ENCODE measurements at regions not wholly inside any gene's neighbourhood (a gene's known extent, or its start where the extent isn't known, plus 50 kb on each side); places are given as distances from the start of the nearest gene placed in this dataset.

DNA sequence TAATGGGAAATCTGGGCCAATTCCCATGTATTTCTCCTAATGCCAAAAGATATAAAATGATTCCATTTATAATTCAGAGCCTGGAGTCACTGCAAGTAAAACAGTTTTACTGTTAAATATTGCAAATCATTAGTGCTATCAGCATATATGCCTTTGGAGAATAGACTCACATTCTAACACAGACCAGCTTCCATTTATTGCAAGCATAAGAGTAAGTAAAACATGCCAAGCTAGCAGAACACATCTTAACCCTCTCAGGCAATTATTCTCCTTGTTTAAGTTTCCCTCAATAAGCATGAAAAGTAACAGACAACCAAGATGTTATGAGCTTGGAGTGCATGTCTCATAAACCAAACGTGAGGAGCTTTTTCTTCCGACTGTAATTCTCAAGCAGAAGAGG lies 173.9 kb upstream of the GRIP1 start:
- DNase-seq, result no peak

DNA sequence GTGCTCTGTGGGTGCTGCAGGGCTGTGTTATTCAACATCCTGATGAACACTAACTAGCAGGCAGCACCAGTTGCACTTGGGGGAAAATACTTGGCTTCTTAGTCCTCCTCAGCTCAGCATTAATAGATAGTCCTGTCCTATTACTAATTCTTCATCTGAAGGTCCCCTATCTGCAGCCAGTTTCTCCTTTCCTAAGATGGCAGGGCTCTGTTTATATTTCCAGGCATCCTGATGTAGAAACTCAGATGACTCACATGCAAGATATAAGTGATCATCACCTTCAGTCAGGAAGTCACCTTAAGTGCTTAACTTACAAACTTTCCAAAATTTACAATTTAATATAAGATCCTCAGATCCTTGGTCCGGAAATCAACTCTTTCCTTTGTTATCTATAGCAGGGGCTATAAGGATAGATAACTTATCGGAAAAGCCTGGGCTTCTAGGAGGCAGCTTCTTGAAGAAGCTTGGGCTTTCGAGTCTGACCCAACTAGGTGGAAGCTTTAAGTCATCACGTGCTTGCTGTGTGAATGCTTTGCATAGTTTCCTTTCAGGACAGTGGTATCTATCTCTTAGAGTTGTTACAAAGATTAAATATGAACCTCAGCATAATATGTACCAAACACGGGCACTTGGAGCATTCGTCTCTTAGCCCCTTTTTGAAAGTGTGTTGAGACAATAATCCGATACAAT lies 181.0 kb upstream of the GRIP1 start:
- DNase-seq, result no peak

DNA sequence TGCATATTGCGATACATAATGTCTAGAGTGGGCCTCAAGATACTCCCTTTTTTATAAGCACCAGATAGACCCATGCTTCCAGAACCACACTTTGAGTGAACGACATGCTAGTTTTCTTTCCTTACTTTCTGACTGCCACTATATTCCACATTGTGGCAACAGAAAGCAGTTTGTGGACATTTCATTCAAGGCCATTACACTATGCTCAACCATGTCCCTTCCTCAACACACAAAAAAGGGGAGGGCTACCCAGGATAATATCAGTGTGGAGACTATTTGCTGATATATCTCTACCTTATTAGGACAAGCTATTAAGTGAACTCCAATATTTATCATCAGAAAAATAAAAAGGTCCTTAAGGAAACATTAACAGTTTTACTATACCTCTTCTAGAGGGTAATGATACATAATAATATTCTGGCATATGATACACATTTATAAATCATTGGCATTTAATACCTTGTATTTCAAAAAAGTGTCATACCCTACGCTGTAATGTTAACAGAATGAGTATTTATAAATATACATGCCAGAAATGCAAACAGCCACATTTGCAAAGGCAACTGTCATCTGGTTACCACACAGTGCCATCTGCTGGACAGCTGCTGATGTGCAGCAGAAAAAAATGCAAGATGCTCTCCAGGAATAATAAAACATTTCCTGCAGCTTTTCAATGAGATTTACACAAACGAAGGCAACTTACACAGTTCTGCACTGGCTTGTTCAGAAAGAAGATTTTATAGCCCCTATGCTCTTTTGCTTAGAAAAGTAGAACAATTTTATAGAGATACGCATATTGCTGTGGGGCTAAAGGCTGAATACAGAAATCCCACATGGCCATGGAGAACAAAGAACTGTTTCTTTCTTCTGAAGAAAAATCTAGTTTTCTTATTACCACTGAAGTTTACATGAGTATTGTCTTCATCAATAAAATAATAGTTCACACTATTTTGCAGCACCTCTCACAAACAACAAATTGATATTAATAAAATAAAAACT lies 182.2 kb upstream of the GRIP1 start:
- DNase-seq, result peak; percentile 47

DNA sequence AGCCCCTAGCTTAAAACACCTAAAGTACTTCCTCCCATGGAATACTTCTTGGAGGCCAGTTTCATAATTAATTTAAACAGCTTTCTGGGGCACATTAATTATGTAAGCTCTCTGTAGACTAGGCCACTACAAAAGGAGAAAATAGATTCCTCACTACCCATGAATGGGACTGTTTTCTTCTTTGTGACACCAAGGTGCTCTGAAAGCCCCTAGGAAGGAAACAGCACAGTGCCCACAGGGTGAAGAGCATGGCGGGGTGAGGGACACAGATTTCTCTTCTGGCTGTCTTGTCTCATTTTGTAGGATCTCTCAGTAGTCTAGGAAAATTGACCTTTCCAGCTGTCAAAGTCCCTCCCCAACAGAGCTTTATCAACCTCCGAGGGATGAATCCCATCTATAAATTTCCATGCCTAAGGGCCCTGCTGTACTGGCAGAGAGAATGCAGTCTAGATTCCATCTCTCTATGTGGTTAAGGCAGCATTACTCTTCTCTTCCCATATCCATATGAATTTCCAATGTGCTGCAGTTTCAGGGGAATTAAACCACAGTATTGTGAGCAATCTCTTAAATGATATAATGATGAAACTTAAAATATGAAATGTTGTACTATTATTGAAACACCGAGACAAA lies 183.6 kb upstream of the GRIP1 start:
- no peak for DNase-seq

DNA sequence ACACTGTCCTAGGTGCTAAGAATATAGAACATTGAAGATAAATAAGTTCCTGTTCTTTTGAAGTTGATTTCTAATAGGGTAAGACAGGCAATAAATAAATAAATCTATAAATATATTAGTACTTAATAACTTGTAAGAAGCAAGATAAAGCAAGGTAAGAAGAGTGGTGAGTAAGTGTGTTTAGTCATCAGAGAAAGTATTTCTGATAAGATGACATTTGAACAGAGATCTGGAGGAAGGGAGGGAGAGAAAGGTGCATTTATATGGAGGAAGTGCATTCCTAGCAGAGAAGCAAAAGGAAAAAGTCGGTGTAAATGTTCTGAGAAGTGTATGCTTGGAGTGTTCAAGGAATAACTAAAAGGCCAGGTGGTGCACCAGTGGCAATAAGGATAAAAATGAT lies 184.4 kb upstream of the GRIP1 start:
- DNase-seq, result no peak

DNA sequence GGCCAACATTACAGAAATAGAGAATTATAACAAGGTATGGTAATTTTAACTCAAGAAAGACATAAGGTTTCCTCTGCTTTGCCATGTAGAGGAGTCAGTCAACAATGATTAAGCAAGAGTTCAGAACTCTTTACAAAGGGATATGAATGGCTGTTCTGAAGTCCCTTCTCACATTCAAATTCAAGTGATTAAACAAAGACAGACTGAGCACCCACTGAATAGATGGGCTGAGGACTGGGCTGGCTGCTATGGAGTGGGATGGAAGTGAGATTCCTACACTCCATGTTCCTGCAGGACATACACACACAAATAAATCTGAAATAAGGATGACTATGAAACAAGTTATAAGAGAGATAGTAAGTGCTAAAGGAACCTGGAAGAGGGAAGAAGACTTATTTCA lies 199.0 kb upstream of the GRIP1 start:
- no peak for DNase-seq

DNA sequence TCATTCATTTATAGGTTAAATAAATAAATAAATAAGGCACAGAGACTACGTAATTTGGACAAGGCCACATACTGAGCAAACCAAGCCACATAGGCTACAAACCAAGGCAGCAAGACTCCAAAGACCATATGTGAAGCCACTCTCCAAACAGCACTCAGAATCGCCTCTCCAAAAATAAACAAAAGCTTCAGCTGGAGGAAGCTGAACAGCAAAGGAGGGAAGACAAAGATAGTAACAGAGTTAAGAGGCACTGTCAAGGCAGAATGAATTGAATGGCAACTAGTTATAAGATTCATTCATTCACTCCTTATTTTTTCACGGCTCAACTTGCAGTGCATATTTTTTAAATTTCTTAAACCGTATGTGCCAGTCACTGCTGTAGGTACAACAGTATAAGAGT lies 200.5 kb upstream of the GRIP1 start:
- DNase-seq, result no peak

DNA sequence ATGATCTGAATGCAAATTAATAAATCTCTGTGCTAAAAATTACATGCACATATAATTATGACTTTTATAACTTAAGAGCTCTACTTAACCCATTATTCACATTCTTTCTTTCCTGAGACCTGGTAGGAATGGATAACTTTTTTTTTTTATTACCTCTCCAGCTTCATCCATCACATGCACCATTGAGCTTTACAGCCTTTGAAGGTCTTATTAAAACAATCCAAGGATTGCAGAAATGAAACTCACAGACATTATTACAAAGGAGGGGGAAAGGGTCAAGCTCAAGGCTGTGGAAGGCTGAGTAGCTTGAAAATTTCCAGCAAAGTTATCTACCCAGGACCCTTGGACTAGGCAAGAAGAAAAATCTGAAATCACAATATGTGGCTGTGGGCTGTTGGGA lies 202.5 kb upstream of the GRIP1 start:
- no peak for DNase-seq

DNA sequence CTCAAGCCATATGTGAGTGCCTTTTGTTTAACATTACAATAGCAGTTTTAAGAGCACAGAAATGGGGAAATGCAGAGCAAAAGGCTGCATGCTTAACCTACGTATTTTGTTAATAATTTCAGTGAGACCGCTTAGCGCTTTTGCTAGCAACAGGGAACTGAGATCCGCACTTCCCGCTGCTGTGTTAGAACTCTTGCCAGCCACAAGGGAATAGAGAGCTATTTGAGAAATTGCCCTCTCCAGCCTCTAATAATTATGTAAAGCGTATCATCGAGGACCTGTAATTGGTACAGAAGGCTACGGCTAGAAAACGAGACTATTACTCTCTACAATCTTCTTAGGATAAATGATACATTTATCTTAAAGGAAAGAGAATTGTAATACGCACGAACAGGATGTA lies 205.2 kb upstream of the GRIP1 start:
- no peak for DNase-seq

DNA sequence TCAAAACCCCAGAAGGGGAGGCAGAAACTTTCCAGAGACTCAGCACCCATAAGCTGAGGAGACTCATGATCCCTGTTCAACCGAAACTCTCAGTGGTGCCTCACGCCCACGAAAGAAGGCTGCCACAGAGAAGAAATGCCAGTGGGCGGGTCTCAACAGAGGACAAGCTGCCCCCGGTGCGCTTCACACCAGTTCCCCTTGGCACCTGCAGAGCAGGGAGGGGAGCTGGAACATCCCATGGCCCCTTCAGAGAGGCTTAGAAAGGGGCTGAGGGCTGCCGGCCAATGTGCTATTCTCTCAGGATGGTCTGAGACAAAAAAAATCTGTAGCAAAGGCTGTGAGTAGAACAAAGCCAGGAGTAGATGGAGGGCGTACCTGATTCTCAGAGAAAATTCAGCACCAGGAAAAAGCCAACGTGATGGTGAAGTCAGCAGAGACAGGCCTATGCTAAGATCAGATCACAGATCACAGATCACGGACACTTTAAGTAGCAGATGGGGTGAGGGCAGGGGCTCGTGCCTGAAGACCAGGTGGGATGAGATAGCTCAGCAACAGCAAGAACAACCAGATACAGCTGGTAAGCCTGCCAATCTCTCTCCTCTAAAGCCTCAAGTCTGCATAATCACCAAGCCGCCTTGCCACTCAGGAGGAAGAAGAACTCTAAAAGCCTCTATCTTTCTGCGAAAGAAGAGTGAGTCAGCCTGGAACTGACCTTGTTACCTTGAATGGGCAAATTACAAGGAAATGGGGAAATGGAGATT lies 206.4 kb upstream of the GRIP1 start:
- no peak for DNase-seq

DNA sequence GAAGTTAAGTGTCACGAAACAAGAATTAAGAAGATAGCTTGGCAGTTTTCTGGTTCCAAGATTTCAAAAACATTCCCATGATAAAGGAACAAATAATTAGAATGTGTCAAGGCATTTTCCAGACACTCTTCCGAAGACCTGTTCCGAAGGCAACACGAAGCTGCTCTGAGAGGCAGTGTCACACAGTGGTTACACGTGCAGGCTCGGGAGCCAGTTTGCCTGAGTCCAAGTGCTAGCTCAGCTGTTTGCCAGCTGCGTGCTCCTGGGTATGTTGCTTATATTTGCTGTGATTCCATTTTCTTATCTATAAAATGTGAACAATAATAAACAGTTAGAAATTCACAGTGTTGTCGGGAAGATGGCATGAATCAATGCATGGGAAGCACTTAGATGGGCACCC lies 217.9 kb upstream of the GRIP1 start:
- no peak for DNase-seq

DNA sequence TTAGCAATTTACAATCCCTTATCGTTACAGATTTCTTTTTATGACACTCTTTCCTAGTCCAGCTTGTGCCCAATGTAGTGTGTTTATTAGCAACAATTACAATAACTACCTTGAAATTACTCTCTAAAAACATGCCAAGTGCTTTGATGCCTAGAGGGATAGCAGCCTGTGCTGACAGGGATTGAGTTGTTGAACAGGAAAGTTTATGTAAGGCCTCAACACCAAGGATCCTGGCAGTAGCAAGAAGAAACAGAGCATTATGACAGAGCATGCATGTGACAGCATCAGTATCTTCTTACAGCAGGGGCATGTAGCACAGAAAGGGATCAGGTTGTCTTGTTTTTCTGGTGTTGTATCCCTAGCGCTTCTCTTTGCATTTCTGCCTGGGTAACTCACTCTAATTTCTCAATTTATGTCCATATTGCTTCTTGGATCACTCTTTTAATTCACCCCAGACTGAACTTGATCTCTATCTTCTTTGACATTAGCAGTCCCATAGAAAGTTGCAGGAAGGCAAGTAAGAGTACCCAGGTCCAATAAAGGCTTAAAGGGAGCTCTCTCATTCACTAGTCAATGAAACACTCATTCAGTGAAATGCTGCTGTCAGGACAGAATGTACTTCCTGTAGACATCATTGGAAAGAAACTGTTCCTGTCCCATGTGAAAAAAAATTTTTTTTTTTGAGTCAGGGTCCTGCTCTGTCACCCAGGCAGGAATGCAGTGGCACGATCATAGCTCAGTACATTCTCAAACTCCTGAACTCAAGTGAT lies 220.0 kb upstream of the GRIP1 start:
- no peak for DNase-seq

DNA sequence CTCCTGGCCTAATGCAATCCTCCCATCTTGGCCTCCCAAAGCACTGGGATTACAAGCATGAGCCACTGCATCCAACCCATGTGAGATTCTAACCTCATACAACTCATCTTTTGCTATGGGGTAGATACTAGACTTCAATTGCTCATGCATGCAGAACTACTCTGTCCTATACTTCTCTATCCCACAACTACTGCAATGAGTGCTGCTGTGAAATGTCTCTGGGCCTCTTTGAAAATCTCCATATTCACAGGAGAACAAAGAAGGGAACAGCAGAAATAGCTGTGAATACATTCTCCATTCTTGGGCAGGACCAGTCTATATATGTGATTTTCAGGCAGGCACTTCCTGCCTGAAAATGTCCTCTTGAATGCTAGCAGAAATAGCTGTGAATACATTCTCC lies 220.7 kb upstream of the GRIP1 start:
- no peak for DNase-seq

DNA sequence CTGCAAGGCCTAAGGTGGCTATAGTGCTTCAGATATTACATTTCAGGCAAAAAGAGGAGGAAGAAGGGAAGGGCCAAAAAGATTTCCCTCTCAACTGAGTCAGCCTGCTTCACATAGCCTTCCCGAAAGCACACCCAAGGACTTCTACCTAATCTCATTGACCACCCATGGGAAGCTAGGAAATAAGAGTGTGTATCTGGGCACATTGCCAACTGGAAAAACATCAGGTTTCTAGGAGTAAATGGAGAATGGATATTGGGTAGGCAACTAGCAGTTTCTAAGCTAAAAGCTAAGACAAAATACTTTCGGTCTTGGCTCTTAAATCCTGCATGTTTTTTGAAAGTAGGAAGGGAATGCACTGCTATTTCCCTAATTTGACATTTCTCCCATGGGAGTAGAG lies 221.7 kb upstream of the GRIP1 start:
- DNase-seq, result no peak

DNA sequence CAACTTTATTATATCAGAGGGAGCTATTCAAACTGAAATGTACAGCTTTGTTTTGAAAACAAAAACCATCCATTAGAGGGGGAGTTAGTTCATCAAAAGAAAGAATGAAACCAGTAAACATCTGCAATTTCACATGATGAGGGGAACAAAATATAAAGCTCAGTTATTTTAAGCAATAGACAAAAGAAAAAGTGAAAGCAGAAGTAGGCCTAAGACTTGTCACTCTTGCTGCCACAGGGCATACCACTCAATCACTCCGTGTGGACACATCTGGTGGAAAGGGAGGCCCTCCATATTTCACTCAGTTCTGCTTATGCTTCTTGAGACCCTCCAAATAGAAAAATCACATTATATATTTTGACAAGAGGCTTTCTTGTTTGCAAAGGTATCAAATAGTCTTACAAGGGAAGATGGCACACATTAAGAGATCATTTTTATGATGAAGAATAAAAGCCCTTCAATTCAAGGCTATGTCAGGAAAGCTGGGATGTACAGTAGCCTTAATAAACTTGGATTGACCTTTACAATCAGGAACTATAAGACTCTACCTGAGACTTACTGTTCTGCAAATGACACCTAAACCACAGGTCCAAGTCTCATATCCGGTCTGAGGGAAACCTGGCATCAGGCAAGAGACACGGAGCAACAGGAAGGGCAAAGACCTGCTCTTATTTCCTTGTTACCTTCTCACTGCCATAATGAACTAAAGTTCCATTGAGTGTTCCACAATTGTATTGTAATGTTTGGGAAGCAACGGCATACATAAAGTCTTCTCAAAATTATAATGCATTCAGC lies 222.5 kb upstream of the GRIP1 start:
- DNase-seq, result no peak

DNA sequence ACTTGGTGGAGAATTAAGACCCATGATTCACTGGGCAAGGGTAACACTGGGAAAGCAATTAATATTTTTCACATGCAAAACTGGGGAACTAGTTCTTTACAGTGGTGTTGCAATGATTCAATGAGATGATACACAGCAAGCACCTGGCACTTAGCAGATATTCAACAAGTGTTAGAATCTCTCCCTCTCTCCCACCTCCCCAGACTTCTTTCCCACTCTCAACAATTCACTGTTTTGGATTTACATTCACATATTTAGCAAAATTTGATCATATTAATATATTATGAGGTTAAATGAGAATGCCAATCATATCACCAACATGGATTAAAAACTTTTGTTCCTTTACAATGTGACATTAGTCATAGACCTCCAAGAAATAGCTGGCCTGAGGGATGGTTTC lies 223.1 kb upstream of the GRIP1 start:
- no peak for DNase-seq

DNA sequence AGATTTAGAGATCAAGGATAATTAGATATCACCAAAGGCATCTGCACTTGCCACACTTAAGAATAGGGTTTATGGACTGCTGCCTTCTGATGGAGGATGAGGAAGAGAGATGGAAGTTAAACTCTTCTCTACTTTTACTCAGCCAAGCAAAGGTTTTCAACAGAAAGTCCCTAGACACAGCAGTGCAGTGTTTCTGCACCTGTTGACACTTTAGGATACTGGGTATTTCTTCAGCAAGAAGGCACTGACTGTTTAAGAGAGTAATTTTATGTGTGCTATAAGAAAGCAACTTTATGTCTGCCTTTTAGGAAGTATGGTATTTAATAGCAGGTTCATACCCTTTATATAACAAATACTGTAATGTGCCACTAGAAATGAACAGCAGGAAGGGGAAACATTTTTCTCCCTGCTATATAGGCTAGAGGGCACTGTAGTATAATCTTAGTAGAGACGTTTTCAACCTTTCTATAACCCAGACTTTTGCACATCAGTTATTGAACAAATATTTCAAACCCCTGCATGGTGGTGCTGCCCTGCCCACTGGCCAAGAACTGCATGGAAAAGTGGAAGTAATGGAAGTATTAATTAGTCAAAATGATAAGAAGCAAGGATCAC lies 225.0 kb upstream of the GRIP1 start:
- DNase-seq, result no peak

DNA sequence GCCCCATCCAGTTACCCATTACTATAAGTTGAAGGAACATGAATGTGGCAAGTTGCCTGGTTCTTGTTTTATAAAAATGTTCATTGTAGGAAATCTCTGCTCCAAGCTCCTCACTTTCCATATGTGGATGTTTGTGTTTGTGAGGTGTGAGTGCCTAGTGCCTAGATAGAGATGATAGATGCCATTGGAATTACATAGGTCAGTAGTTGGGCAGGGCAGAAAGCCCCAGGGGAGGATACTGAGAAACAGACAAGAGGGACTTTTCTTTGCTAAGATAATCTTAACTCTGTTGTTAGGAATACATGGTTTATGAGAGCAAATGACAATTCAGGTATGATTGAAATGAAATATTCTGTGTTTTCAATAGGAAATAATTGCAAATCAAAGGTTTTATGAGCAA lies 226.3 kb upstream of the GRIP1 start:
- no peak for DNase-seq

DNA sequence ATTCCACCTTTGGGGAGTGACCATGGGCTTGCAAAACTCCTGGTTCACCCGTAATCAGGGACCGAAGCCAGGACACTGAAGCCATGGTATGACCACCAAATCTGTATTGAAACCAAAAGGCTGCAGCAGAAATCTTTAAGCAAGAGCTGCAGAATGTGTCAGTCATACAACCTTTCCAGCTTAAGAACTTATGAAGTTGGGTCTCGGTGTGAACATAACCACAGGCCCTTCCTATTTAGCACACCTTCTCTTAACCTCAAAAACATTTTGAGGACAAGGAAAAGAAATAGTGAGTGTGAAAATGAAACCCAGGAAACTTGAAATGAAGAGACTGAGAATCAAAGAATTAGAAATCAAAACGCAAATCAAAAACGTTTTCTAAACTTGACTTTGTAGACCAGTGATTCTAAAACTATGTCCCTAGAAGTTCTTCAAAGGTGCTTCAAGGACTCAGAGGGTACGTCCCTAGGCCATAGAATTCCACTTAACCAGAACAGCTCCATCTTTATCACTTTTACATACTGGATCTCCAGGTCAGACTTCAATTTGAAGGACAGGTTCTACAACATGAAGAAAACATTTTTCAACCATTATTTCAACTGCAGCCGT lies 231.6 kb upstream of the GRIP1 start:
- DNase-seq, result no peak

DNA sequence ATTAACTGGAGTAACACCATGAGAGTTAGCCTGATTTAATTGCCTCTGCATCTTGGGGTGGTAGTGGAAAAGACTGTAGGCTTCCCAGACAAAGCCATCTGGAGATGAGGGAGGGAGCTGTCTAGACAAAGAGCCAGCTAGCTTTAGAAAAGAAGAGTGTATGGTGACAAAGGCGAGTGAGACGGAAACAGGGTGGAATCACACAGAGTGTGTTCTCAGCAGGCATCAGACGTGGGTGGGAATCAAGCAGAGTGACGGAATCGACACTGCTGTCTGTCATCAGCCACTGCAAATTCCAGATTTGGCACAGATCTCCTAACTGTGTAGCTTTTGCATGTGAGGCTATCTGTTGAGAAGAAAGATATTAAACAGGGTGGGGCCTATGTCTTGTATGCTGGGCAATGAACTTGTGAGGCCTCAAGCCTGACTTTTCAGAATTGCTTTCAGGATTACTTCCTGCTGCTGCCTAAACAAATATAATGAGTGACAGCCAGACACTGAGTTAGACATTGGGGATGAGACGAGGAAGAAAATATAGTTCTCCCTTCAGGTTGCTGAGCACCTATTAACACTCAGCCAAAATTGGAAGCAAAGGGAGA lies 236.5 kb upstream of the GRIP1 start:
- no peak for DNase-seq
